DOHH2 (cell line): ENCODE measurements at regions not wholly inside any gene's neighbourhood (a gene's known extent, or its start where the extent isn't known, plus 50 kb on each side); places are given as distances from the start of the nearest gene placed in this dataset.

Experiments
- CTCF ChIP-seq: fragments of 200-600 bp; sonication (generic); IDR thresholded peaks from one replicate; pipeline ENCODE4 v1.5.1; 2014; ENCODE audit warnings: antibody characterized with exemption, mild to moderate bottlenecking, low read depth, low read length; ENCODE audit not compliant: poor library complexity, severe bottlenecking
- EZH2phosphoT487 ChIP-seq: fragments of 200-600 bp; sonication (generic); IDR thresholded peaks from 2 replicates; pipeline ENCODE4 v1.6.1; 2017; ENCODE audit warnings: borderline replicate concordance, mild to moderate bottlenecking, antibody characterized with exemption, low read length, moderate library complexity, mixed read lengths

- TF ChIP-seq CTCF: no peak
- no peak for TF ChIP-seq EZH2phosphoT487
Observed at GRCh38 chr4:4914965-4915845, 55.7 kb downstream of the MSX1 start.
